ENCODE measurements at regions not wholly inside any gene's neighbourhood (a gene's known extent, or its start where the extent isn't known, plus 50 kb on each side); places are given as distances from the start of the nearest gene placed in this dataset.

GRCh38 chr14:51443195-51444018, 203.4 kb downstream of the TMX1 start:
- TF ChIP-seq CTCF (IDR thresholded peaks at IDR 0.05) = no peak
- no peak for TF ChIP-seq CHD2 (IDR thresholded peaks at IDR 0.05; ENCODE audit: low read length, partially characterized antibody)
- TF ChIP-seq IRF3 (IDR thresholded peaks at IDR 0.05; ENCODE audit: low read depth, low read length) = no peak
- TF ChIP-seq POLR2AphosphoS5 (IDR thresholded peaks at IDR 0.05; ENCODE audit: low read depth, low read length) = no peak

All from SK-N-SH (cell line).